HG02943 (cell line): ENCODE measurements at regions not wholly inside any gene's neighbourhood (a gene's known extent, or its start where the extent isn't known, plus 50 kb on each side); places are given as distances from the start of the nearest gene placed in this dataset.
A peak's percentile ranks its signal among the peaks of the same experiment; 100 is the strongest.
"Not testable (repeated sequence)": the region's sequence is repeated elsewhere in the genome, so short reads cannot be mapped to it uniquely, and the experiment has no call there.

Experiments used
- ATAC-seq: cut with Tn5 transposase; IDR thresholded peaks from one replicate; pipeline ENCODE4 v1.9.1; 2021; ENCODE audit warnings: mild to moderate bottlenecking, low read depth, moderate library complexity; ENCODE audit not compliant: unreplicated experiment

DNA sequence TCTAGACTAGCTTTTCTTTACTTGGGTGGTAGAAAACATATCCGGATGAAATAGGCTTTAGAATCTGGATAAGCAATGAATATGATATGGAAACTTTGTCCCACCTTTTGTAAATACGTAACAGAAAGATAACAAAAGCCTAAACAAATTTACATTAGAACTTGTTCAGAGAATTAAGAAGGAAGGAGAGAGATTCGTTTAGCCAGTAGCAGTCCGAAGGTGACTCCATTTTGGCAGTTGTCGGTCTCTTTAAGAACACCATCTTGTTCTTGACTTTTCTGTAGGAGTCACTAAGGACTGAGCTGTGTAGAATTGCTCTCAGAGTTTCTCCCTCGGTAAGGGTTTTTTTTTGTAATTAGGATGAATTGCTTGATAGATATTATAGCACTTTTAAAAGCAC is 475.1 kb downstream of the PCNX1 start:
- ATAC-seq = no peak

DNA sequence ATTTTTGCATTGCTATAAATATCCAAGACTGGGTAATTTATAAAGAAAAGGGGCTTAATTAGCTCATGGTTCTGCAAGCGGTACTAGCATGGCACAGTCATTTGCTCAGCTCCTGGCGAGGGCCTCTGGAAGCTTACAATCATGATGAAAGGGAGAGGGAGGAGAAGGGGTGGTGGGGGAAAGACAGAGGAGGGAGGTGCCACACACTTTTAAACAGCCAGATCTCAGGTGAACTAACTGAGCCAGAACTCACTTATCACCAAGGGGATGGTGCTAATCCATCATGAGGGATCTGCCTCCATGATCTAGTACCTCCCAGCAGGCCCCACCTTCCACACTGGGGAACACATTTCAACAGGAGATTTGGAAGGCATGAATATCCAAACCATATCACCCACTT is 476.3 kb downstream of the PCNX1 start:
- ATAC-seq = no peak

DNA sequence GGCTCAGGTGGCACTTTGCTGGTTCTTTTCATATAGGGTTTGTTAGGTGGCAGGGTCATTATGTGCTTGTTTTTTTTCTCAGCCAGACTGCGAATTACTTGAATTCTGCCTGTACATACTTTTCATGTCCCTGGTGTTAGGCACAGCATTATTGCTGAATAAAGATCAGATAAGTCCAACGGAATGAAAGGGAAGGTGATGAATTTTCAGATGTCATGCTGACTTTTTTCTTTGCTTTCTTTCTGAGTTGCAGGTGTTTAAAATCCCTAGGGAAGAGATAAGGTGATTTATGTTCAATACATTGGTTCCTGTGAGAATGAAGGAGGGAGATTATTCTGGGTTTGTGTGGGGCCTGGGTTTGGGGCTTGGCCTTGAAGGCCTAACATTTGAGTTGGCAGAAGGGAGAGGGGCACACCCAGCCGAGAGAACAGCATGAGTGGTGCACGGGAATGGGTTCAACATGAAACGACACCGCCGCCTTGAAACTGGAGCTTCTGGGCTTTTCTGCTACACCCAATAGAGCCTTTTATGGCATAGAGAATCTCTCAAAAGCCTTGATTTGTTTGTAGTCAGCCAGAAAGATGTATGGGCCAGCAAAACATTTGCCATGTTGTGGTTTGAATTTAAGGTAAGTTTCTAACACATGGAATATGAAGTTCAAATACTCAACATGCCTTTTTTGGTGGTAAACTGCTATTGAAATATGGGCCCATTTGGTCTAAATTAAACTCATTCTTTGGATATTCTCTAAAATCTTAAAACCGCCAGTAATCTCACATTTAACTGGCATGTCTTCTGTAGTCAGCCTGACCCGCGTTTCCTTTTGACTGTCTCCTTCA is 477.0 kb downstream of the PCNX1 start:
- ATAC-seq = no peak

- no peak for ATAC-seq
These were observed 480.5 kb downstream of the PCNX1 start for GRCh38 chr14:71387753-71388152.

DNA sequence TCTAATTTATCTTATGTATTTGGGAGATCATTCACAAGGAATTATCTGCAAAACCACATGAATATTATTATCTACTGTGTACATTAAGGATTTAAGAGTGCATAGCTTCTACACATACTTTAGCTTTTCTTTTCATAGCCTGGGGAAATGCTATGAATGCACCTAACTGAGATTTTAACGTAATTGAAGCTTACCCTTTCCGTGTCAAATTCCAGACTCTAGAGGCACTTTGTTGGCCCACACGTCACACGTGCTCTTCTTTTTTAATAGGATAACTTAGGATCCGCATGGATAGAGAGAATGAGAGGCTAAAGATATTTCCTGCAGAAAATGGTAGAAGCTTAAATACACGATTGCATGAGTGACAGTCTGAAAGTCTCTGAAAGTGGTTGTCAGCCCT is 481.1 kb downstream of the PCNX1 start:
- ATAC-seq = no peak

DNA sequence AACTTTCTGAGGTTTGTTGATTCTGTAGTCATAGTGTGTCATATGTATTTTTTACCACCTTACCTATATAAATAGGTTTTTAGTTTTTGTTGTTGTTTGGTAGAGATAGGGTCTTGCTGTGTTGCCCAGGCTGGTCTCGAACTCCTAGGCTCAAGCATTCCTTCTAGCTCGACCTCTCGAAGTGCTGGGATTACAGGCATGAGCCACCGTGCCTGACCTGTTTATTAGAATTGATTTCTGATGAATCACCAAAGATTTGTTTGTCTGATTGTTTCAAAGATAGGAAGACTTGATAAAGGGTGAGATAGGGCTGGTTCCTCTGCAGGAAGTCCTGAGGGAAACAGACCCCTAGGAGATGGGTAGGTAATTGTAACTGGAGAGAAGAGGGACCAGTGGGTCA is 481.6 kb downstream of the PCNX1 start:
- ATAC-seq = no peak

DNA sequence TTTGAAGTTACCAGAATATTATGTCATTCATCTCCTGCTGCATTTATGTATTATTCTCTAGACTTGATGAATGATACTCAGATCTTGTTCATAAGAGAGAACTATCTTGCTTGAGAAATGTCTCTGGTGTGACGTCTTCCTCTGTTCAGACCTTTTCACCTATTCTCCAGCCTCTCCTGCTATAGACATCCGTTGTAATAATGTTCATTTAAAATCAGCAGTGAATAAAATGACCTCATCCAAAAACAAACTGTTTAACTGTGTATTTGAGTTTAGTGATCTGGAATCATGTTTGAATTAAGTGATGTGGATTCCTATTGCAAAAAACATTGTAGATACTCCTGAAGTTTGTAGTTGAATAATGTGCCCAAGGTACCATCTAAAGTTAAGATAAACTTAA is 487.1 kb downstream of the PCNX1 start:
- ATAC-seq = no peak

- ATAC-seq = no peak
These were observed 487.9 kb downstream of the PCNX1 start for GRCh38 chr14:71395151-71395604.

GRCh38 chr14:71395636-71396035 is 488.4 kb downstream of the PCNX1 start:
- ATAC-seq = no peak

DNA sequence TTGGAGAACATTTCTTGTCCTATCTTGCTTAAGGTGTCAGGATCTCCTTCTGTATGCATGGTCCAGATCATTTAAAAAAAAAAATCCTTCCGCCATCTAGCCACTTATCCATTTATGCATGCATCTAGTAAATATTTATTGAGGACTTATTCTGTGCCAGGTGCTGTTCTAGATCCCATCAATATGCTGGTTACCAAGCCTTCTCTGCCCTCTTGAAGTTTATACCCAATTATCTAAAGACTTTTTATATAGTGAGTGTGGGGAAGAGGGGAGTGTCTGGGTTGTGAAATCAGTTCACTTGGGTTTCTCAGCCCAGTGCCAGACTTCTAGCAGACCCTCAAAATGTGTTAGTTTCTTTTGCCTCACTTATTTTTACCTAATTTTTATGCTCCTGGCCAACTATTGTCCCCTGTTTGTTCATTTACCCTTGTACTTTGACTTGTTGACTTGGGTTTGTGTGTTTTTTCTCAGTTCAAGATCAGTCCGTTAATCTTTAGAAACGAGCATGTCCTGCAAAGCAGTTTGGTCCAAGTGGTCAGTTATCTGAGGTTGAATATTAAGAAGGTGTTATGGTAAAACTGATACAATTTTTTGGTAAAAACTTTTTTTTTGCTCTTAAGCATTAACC is 488.9 kb downstream of the PCNX1 start:
- no peak for ATAC-seq

GRCh38 chr14:71397371-71397770 is 490.1 kb downstream of the PCNX1 start:
- no peak for ATAC-seq

DNA sequence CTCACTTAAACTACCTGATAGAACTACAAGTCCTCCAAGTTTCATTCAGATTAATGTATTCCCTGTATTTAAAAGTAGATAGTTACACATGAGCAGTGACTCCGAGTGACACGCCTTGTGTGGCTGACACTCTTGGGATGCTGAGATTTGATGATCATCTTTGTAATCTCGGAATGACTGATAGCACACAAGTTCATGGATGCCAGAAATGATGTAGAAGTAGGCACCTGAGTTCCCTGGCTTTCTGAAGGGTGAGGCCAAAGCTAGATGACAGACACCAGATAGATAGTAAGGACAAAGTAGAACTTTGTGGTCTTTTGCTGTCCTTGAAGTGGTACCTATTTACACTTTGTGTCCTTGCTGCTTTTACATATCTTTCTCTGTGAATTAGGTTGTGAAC is 491.2 kb downstream of the PCNX1 start:
- peak; percentile 24 for ATAC-seq

GRCh38 chr14:71399057-71399487 is 491.8 kb downstream of the PCNX1 start:
- ATAC-seq = peak; percentile 60

DNA sequence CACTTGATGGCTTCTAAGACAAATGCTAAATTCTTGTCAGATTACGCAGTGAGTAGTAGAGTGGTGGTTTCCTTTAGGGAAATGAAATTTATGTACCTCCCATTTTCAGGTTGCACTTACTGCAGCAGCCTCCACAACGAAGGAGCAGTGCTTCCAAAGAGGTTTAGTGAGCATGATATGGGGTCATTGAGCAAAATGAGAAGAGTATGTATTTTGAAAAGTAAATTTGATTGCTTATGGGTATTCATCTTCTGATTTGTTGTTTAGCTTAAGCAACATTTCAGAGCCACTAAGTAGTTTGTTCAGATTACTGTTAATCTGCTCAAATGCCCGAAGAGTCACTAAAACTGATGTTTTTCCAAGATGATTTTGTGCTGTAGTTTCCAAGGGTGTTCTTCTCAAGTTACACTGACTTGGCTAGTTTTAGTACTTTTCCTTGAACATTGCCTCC is 493.6 kb downstream of the PCNX1 start:
- ATAC-seq = no peak

- ATAC-seq = not testable (repeated sequence)
These were observed 495.2 kb downstream of the PCNX1 start for GRCh38 chr14:71402415-71402814.

DNA sequence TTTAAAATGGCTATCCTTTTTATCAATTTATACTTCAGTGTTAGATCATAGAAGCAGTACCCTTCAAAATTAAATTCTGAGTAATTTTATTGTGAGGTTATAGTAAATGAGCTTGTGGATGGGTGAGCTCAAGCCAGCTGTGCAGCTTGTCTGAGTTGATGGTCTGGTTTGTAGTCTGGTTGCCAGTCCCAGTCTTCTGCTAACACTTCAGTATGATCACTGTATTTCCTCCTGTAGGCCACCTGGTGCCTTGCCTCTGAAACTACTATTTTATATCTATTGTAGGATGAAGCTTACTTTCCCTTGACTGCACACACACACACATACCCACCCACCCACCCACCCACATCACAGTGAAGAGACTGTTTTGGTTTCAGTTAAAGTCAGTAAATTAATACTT is 496.4 kb downstream of the PCNX1 start:
- ATAC-seq = no peak

DNA sequence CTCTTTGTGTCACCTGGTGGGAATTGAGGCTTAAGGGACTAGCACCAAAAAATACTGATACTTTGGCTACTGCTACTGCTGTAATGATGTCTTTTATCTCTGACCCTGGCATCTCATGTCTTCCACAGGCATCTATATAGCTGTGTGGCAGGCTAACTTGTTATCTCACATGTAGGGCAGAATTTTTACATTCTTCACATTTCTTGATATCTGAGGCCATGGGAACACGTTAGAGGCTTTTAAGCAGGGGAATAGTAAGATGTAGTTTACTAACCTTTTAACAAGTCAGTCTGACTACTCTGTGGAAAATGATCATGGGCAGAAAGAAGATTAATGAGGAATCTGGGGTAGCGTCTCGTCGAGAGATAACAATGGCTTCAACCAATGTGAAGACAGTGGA is 498.4 kb downstream of the PCNX1 start:
- no peak for ATAC-seq

- ATAC-seq = no peak
These were observed 501.2 kb downstream of the PCNX1 start for GRCh38 chr14:71408362-71409030.

- no peak for ATAC-seq
These were observed 503.5 kb downstream of the PCNX1 start for GRCh38 chr14:71410578-71411284.

DNA sequence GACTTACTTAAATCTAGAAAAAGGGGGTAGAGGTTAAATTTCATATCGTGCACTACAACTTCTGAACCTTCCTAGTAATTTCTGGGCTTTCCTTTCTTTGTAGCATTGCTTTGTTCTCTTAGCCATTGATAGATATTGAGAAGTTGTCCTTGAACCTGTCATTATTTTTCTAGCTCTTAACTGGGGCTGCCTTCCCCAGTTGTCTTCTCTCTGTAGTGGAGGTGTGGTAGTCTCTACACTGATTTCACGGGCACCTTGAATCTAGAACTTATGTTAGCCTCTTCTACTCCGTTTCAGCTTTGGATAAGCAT is 504.0 kb downstream of the PCNX1 start:
- ATAC-seq = no peak

DNA sequence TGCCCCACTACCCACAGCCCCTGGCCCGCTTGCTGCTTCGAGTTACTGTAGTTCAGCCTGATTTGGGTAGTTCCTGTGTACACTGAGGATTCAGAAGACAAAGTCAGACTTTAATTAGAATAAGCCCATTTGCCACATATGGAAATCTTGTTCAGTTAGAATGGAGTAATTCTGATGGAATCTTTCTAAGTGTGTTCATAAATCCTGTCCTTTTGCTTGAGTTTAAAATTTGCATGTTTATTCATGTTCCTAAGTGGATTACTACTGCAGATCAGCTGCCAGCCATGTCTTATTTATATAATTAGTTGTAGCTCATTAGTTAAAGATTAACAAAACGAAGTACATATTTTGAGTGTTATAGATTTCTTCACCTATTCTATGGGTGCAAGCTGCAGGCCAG is 504.5 kb downstream of the PCNX1 start:
- no peak for ATAC-seq
